ENCODE measurements at regions not wholly inside any gene's neighbourhood (a gene's known extent, or its start where the extent isn't known, plus 50 kb on each side); places are given as distances from the start of the nearest gene placed in this dataset.

- in situ Hi-C loops (cut with MboI; ENCODE audit: low pct_unique_long_range_greater_than_20kb, low sequenced_read_pairs, unreplicated experiment): no loop called here
- no peak for TF ChIP-seq CTCF (IDR thresholded peaks at IDR 0.05; ENCODE audit: extremely low read depth, insufficient read depth, missing control alignments)
- no peak for DNase-seq (ENCODE audit: low spot score)
These were observed 78.8 kb upstream of the TENT5A start for GRCh38 chr6:81831274-81831673.

- no peak for DNase-seq (ENCODE audit: low spot score)
- in situ Hi-C loops (cut with MboI; ENCODE audit: low pct_unique_long_range_greater_than_20kb, low sequenced_read_pairs, unreplicated experiment): no loop called here
- no peak for TF ChIP-seq CTCF (IDR thresholded peaks at IDR 0.05; ENCODE audit: extremely low read depth, insufficient read depth, missing control alignments)
These were observed 74.3 kb upstream of the TENT5A start for GRCh38 chr6:81826784-81827183.

- TF ChIP-seq CTCF (IDR thresholded peaks at IDR 0.05; ENCODE audit: extremely low read depth, insufficient read depth, missing control alignments): no peak
- no peak for DNase-seq (ENCODE audit: low spot score)
- in situ Hi-C loops (cut with MboI; ENCODE audit: low pct_unique_long_range_greater_than_20kb, low sequenced_read_pairs, unreplicated experiment): no loop called here
These were observed 70.1 kb upstream of the TENT5A start for GRCh38 chr6:81822568-81822967.

GRCh38 chr6:81821449-81821848 is 69.0 kb upstream of the TENT5A start:
- in situ Hi-C loops (cut with MboI; ENCODE audit: low pct_unique_long_range_greater_than_20kb, low sequenced_read_pairs, unreplicated experiment): no loop called here
- TF ChIP-seq CTCF (IDR thresholded peaks at IDR 0.05; ENCODE audit: extremely low read depth, insufficient read depth, missing control alignments): no peak
- no peak for DNase-seq (ENCODE audit: low spot score)

GRCh38 chr6:81820980-81821379 is 68.5 kb upstream of the TENT5A start:
- no peak for TF ChIP-seq CTCF (IDR thresholded peaks at IDR 0.05; ENCODE audit: extremely low read depth, insufficient read depth, missing control alignments)
- in situ Hi-C loops (cut with MboI; ENCODE audit: low pct_unique_long_range_greater_than_20kb, low sequenced_read_pairs, unreplicated experiment): no loop called here
- no peak for DNase-seq (ENCODE audit: low spot score)

- DNase-seq (ENCODE audit: low spot score): no peak
- TF ChIP-seq CTCF (IDR thresholded peaks at IDR 0.05; ENCODE audit: extremely low read depth, insufficient read depth, missing control alignments): no peak
- in situ Hi-C loops (cut with MboI; ENCODE audit: low pct_unique_long_range_greater_than_20kb, low sequenced_read_pairs, unreplicated experiment): no loop called here
These were observed 67.9 kb upstream of the TENT5A start for GRCh38 chr6:81820422-81820821.

GRCh38 chr6:81819767-81820166 is 67.3 kb upstream of the TENT5A start:
- DNase-seq (ENCODE audit: low spot score): no peak
- no peak for TF ChIP-seq CTCF (IDR thresholded peaks at IDR 0.05; ENCODE audit: extremely low read depth, insufficient read depth, missing control alignments)
- in situ Hi-C loops (cut with MboI; ENCODE audit: low pct_unique_long_range_greater_than_20kb, low sequenced_read_pairs, unreplicated experiment): no loop called here
